ENCODE measurements at regions not wholly inside any gene's neighbourhood (a gene's known extent, or its start where the extent isn't known, plus 50 kb on each side); places are given as distances from the start of the nearest gene placed in this dataset.

DNA sequence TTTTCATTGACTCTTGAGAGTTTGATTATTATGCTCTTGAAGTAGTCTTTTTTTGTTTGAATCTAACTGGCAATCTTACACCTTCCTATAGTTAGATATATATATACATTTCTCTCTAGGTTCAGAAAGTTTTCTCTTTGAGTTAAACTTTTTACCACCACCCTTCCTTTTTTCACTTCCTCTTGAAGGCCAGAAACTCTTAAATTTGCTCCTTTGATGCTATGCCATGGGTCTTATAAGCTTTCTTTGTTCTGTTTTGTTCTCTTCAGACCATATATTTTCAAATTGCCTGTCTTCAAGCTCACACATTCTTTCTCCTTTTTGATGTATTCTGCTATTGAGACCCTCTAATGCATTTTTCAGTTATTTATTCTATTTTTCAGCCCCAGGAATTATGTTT, 513.5 kb upstream of the CNTN5 start:
- no peaks in the 10 kb centered on the region for H3K27me3 ChIP-seq (ENCODE audit: insufficient read depth)
- TF ChIP-seq RFX5 (IDR thresholded peaks at IDR 0.05; ENCODE audit: low read length) (no peak), EZH2phosphoT487 (IDR thresholded peaks at IDR 0.05; ENCODE audit: borderline replicate concordance, low read depth) (no peak), SIN3A (IDR thresholded peaks at IDR 0.05; ENCODE audit: borderline replicate concordance, low read depth, low read length) (no peak), EP300 (IDR thresholded peaks at IDR 0.05; ENCODE audit: borderline replicate concordance in 1 of 2, low read depth in 1 of 2, low read length in 1 of 2) (no peak), ZBTB33 (IDR thresholded peaks at IDR 0.05; ENCODE audit: borderline replicate concordance, low read depth) (no peak), GABPA (IDR thresholded peaks at IDR 0.05; ENCODE audit: low read depth) (no peak), TAF1 (IDR thresholded peaks at IDR 0.05; ENCODE audit: borderline replicate concordance, low read depth, low read length) (no peak), TCF12 (IDR thresholded peaks at IDR 0.05) (no peak), MXI1 (IDR thresholded peaks at IDR 0.05; ENCODE audit: low read depth, low read length) (no peak), RAD21 (IDR thresholded peaks at IDR 0.05; ENCODE audit: low read length) (no peak), MEF2A (IDR thresholded peaks at IDR 0.05; ENCODE audit: borderline replicate concordance, low read depth) (no peak), FOSL2 (IDR thresholded peaks at IDR 0.05; ENCODE audit: borderline replicate concordance, low read depth) (no peak), GATA2 (CRISPR knock-in tag; IDR thresholded peaks at IDR 0.05) (no peak)
- TF ChIP-seq, protein P1, sequence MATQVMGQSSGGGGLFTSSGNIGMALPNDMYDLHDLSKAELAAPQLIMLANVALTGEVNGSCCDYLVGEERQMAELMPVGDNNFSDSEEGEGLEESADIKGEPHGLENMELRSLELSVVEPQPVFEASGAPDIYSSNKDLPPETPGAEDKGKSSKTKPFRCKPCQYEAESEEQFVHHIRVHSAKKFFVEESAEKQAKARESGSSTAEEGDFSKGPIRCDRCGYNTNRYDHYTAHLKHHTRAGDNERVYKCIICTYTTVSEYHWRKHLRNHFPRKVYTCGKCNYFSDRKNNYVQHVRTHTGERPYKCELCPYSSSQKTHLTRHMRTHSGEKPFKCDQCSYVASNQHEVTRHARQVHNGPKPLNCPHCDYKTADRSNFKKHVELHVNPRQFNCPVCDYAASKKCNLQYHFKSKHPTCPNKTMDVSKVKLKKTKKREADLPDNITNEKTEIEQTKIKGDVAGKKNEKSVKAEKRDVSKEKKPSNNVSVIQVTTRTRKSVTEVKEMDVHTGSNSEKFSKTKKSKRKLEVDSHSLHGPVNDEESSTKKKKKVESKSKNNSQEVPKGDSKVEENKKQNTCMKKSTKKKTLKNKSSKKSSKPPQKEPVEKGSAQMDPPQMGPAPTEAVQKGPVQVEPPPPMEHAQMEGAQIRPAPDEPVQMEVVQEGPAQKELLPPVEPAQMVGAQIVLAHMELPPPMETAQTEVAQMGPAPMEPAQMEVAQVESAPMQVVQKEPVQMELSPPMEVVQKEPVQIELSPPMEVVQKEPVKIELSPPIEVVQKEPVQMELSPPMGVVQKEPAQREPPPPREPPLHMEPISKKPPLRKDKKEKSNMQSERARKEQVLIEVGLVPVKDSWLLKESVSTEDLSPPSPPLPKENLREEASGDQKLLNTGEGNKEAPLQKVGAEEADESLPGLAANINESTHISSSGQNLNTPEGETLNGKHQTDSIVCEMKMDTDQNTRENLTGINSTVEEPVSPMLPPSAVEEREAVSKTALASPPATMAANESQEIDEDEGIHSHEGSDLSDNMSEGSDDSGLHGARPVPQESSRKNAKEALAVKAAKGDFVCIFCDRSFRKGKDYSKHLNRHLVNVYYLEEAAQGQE (IDR thresholded peaks at IDR 0.05; ENCODE audit: low read depth, low read length) = no peak
- TF ChIP-seq, protein P2, sequence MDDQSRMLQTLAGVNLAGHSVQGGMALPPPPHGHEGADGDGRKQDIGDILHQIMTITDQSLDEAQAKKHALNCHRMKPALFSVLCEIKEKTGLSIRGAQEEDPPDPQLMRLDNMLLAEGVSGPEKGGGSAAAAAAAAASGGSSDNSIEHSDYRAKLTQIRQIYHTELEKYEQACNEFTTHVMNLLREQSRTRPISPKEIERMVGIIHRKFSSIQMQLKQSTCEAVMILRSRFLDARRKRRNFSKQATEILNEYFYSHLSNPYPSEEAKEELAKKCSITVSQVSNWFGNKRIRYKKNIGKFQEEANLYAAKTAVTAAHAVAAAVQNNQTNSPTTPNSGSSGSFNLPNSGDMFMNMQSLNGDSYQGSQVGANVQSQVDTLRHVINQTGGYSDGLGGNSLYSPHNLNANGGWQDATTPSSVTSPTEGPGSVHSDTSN (IDR thresholded peaks at IDR 0.05) = no peak
- no peak overlapping the region for H3K27ac ChIP-seq (ENCODE audit: low read depth in 2 of 2, low read length in 1 of 2)
- DNase-seq = no peak
- no peaks in the 10 kb centered on the region for H3K9me3 ChIP-seq
- no peaks in the 10 kb centered on the region for H3K9me2 ChIP-seq
- H3K4me2 ChIP-seq = no peak overlapping the region
- no peaks in the 10 kb centered on the region for H3K79me2 ChIP-seq (ENCODE audit: insufficient read depth)
- H3K4me1 ChIP-seq (ENCODE audit: control insufficient read depth in 1 of 2, insufficient read depth in 2 of 2, low read depth in 1 of 2, low read length in 1 of 2) = no peaks in the 10 kb centered on the region; a peak in 1 of 4 replicates
- CTCF ChIA-PET = no interaction called here
- H3K4me3 ChIP-seq (ENCODE audit: low read depth in 2 of 2, low read length in 1 of 2) = no peak overlapping the region
- no peaks in the 10 kb centered on the region for H3K36me3 ChIP-seq (replicated peaks in 1 of 2; ENCODE audit: control insufficient read depth in 1 of 2, insufficient read depth in 2 of 2, low read length in 1 of 2)
- no peak overlapping the region for H2AFZ ChIP-seq (ENCODE audit: low read depth)
- no peaks in the 10 kb centered on the region for H4K20me1 ChIP-seq (ENCODE audit: insufficient read depth)
- H3F3A ChIP-seq (replicated peaks; ENCODE audit: insufficient read depth) = no peaks in the 10 kb centered on the region
- POLR2A ChIA-PET = no interaction called here
- H3K9ac ChIP-seq = no peak overlapping the region

Measured in SK-N-SH (cell line).